HCT116 (cell line): ENCODE measurements at regions not wholly inside any gene's neighbourhood (a gene's known extent, or its start where the extent isn't known, plus 50 kb on each side); places are given as distances from the start of the nearest gene placed in this dataset.

Experiments
- ATAC-seq: fragments of 200-7000 bp; cut with Tn5 transposase; 2 replicates; pipeline ENCODE4 v1.9.1; 2020; ENCODE audit warnings: mild to moderate bottlenecking, moderate library complexity
- BruUV-seq: library from RNA; stranded (reverse); fragments of 400-500 nt; replicated peaks from 2 replicates; lab custom pipeline; 2021; lab: Mats Ljungman, UMichigan
- CTCF ChIA-PET: fragments of 300-600 bp; sonication (Branson Sonifier 250); formaldehyde crosslinking; loops from one replicate; lab custom pipeline; 2021; ENCODE audit warnings: antibody characterized with exemption; lab: Charles Lee
- POLR2A ChIA-PET: fragments of 300-600, 350-600 bp; sonication (Branson Sonifier 250); formaldehyde crosslinking; loops from one replicate; lab custom pipeline; 2021; ENCODE audit warnings: antibody characterized with exemption; lab: Charles Lee
- RAD21 ChIA-PET, 2 experiments: fragments of 300-600 bp; sonication (Branson Sonifier 250); formaldehyde crosslinking; loops; one replicate each; lab custom pipeline; 2023; ENCODE audit warnings: low total read pairs in 2 of 2; ENCODE audit not compliant: uncharacterized antibody in 2 of 2, unreplicated experiment in 2 of 2, low non-redundant PET in 1 of 2; lab: Charles Lee
- DNase-seq: peaks from one replicate; pipeline ENCODE4 v3.0.0-alpha.2; 2010; ENCODE audit warnings: low read depth, low spot score
- H2AFZ ChIP-seq: fragments of 200-600 bp; shearing (Covaris generic), sonication (generic); 2 replicates; pipeline ENCODE4 v1.6.1; 2017; ENCODE audit warnings: low read depth, mixed run types, mixed read lengths, antibody characterized with exemption, low read length; ENCODE audit not compliant: poor library complexity, severe bottlenecking
- H3K27ac ChIP-seq: 2 replicates; pipeline ENCODE4 v1.5.1; 2012; ENCODE audit warnings: low read depth, low read length
- H3K27me3 ChIP-seq: fragments of 200-600 bp; sonication (generic); 2 replicates; pipeline ENCODE4 v1.6.1; 2016; ENCODE audit warnings: mixed run types, low read length, mixed read lengths; ENCODE audit not compliant: insufficient read depth
- H3K36me3 ChIP-seq, 2 experiments: fragments of 200-500 bp in 1 of 2; fragments of 200-600 bp in 1 of 2; sonication (Bioruptor generic) in 1 of 2; sonication (generic) in 1 of 2; 2 replicates each; pipeline versions ENCODE4 v1.5.1 to v1.6.1; 2014 to 2016; ENCODE audit warnings: low read length in 2 of 2, inconsistent platforms in 1 of 2, mixed read lengths in 1 of 2, mixed run types in 1 of 2; ENCODE audit not compliant: insufficient read depth in 2 of 2, control insufficient read depth in 1 of 2
- H3K4me1 ChIP-seq, 2 experiments: fragments of 200-600 bp in 1 of 2; sonication (generic) in 1 of 2; 2 replicates each; pipeline versions ENCODE4 v1.5.1 to v1.6.1; 2012 to 2017; ENCODE audit warnings: low read length in 2 of 2, inconsistent platforms in 1 of 2, mild to moderate bottlenecking in 1 of 2, mixed read lengths in 1 of 2, mixed run types in 1 of 2, moderate library complexity in 1 of 2; ENCODE audit not compliant: insufficient read depth in 2 of 2, control insufficient read depth in 1 of 2
- H3K4me2 ChIP-seq: fragments of 200-600 bp; sonication (generic); 2 replicates; pipeline ENCODE4 v1.6.1; 2017; ENCODE audit warnings: mixed run types, low read length, mixed read lengths
- H3K4me3 ChIP-seq, 2 experiments: fragments of 200-600 bp in 1 of 2; sonication (generic) in 1 of 2; replicated peaks in 1 of 2; 2 replicates each; pipeline ENCODE4 v1.5.1; 2011 to 2016; ENCODE audit warnings: low read length in 2 of 2, control low read depth in 1 of 2, low read depth in 1 of 2, mild to moderate bottlenecking in 1 of 2, mixed read lengths in 1 of 2, mixed run types in 1 of 2
- H3K79me2 ChIP-seq: fragments of 200-600 bp; sonication (generic); 2 replicates; pipeline ENCODE4 v1.6.1; 2017; ENCODE audit warnings: mild to moderate bottlenecking, mixed run types, low read length, moderate library complexity, mixed read lengths; ENCODE audit not compliant: insufficient read depth
- H3K9ac ChIP-seq: fragments of 200-600 bp; sonication (generic); 2 replicates; pipeline ENCODE4 v1.6.1; 2016; ENCODE audit warnings: low read length, mixed read lengths
- H3K9me2 ChIP-seq: fragments of 200-600 bp; sonication (generic), shearing (Covaris generic); 2 replicates; pipeline ENCODE4 v1.6.1; 2017; ENCODE audit warnings: mixed run types, mild to moderate bottlenecking, moderate library complexity; ENCODE audit not compliant: insufficient read depth
- H3K9me3 ChIP-seq, 2 experiments: fragments of 200-500 bp in 1 of 2; fragments of 200-600 bp in 1 of 2; sonication (Bioruptor generic) in 1 of 2; sonication (generic) in 1 of 2; 2 replicates each; pipeline ENCODE4 v1.6.1; 2014 to 2017; ENCODE audit warnings: low read length in 2 of 2, mixed read lengths in 2 of 2, inconsistent platforms in 1 of 2, low read depth in 1 of 2, mild to moderate bottlenecking in 1 of 2, mixed run types in 1 of 2, moderate library complexity in 1 of 2; ENCODE audit not compliant: control insufficient read depth in 1 of 2, insufficient read depth in 1 of 2
- H4K20me1 ChIP-seq: fragments of 200-600 bp; sonication (generic), shearing (Covaris generic); 2 replicates; pipeline ENCODE4 v1.6.1; 2017; ENCODE audit warnings: mixed run types, mild to moderate bottlenecking, moderate library complexity; ENCODE audit not compliant: insufficient read depth
- CEBPB ChIP-seq: IDR thresholded peaks from 2 replicates; pipeline ENCODE4 v1.6.1; 2012; ENCODE audit warnings: low read depth
- EGR1 ChIP-seq: IDR thresholded peaks from 2 replicates; pipeline ENCODE4 v1.6.1; 2012; ENCODE audit warnings: low read depth
- ELF1 ChIP-seq: IDR thresholded peaks from 2 replicates; pipeline ENCODE4 v1.6.1; 2012; ENCODE audit warnings: low read depth, borderline replicate concordance
- EZH2 ChIP-seq: fragments of 200-600 bp; sonication (generic); IDR thresholded peaks from 2 replicates; pipeline ENCODE4 v1.6.1; 2017; ENCODE audit warnings: antibody characterized with exemption, mixed run types
- FOSL1 ChIP-seq: IDR thresholded peaks from 2 replicates; pipeline ENCODE4 v1.6.1; 2012; ENCODE audit warnings: low read depth
- JUND ChIP-seq: IDR thresholded peaks from 2 replicates; pipeline ENCODE4 v1.6.1; 2012
- POLR2A ChIP-seq: IDR thresholded peaks from 2 replicates; pipeline ENCODE4 v1.7.0; 2011; ENCODE audit warnings: borderline replicate concordance; ENCODE audit not compliant: insufficient read depth, insufficient read length; ENCODE audit errors: extremely low read depth
- POLR2AphosphoS5 ChIP-seq: IDR thresholded peaks from 2 replicates; pipeline ENCODE4 v1.6.1; 2011; ENCODE audit warnings: mild to moderate bottlenecking, low read depth, low read length, moderate library complexity
- RAD21 ChIP-seq: IDR thresholded peaks from 2 replicates; pipeline ENCODE4 v1.6.1; 2012; ENCODE audit warnings: low read depth, mild to moderate bottlenecking
- SP1 ChIP-seq: IDR thresholded peaks from 2 replicates; pipeline ENCODE4 v1.6.1; 2012; ENCODE audit warnings: low read depth
- SRF ChIP-seq: IDR thresholded peaks from 2 replicates; pipeline ENCODE4 v1.6.1; 2012; ENCODE audit warnings: low read depth
- TCF7L2 ChIP-seq: IDR thresholded peaks from 2 replicates; pipeline ENCODE4 v1.7.0; 2011; ENCODE audit warnings: borderline replicate concordance, inconsistent platforms; ENCODE audit not compliant: insufficient read depth, insufficient read length; ENCODE audit errors: extremely low read depth
- ZFX ChIP-seq: fragments of 450-650 bp; IDR thresholded peaks from 2 replicates; pipeline ENCODE4 v1.6.1; 2017
- ZNF274 ChIP-seq: fragments of 200-500 bp; sonication (Bioruptor generic); IDR thresholded peaks from 2 replicates; pipeline ENCODE4 v1.6.1; 2014; ENCODE audit warnings: mild to moderate bottlenecking, low read depth, low read length, inconsistent platforms
- intact Hi-C: fragments of 100-400 bp; cut with micrococcal nuclease; formaldehyde crosslinking; loops from 2 replicates; pipeline ENCODE4 v1.10.0; 2022
- TF ChIP-seq, protein P1 (sequence below): IDR thresholded peaks from 2 replicates; pipeline ENCODE4 v1.6.1; 2012
- TF ChIP-seq, protein P2 (sequence below): IDR thresholded peaks from 2 replicates; pipeline ENCODE4 v1.6.1; 2012

DNA sequence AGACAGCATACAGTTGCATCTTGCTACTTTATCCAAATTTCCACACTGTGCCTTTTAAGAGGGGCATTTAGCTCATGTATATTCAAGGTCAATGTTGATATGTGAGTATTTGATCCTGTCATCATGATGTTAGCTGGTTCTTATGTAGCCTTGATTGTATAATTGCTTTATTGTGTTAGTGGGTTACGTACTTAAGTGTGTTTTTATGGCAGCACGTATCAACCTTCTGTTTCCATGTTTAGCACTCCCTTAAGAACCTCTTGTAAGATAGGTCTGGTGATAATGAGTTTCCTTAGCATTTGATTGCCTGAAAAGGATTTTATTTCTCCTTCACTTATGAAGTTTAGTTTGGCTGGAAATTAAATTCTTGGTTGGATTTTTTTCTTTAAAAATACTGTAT is 445.2 kb downstream of the NAV3 start:
- H2AFZ ChIP-seq, result no peak overlapping the region
- no peaks in the 10 kb centered on the region for H3K79me2 ChIP-seq
- H3K4me3 ChIP-seq, result no peak overlapping the region
- intact Hi-C loops, result no loop called here
- TF ChIP-seq POLR2A, result no peak
- no peak for TF ChIP-seq POLR2AphosphoS5
- TF ChIP-seq EGR1, result no peak
- no peak for TF ChIP-seq ELF1
- TF ChIP-seq, protein P1, sequence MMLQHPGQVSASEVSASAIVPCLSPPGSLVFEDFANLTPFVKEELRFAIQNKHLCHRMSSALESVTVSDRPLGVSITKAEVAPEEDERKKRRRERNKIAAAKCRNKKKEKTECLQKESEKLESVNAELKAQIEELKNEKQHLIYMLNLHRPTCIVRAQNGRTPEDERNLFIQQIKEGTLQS, result no peak
- TF ChIP-seq SP1, result no peak
- no peak for TF ChIP-seq JUND
- TF ChIP-seq, protein P2, sequence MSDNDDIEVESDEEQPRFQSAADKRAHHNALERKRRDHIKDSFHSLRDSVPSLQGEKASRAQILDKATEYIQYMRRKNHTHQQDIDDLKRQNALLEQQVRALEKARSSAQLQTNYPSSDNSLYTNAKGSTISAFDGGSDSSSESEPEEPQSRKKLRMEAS, result no peak
- no peak for TF ChIP-seq SRF
- no peak for TF ChIP-seq TCF7L2
- no peak for TF ChIP-seq FOSL1
- TF ChIP-seq ZNF274, result no peak
- H3K27ac ChIP-seq, result no peak overlapping the region
- no peak for DNase-seq
- BruUV-seq, result no TSS peak
- POLR2A ChIA-PET, result no interaction called here
- CTCF ChIA-PET, result no interaction called here
- no peaks in the 10 kb centered on the region for H3K4me1 ChIP-seq
- H3K9ac ChIP-seq, result no peak overlapping the region
- no peaks in the 10 kb centered on the region for H3K9me3 ChIP-seq
- no peaks in the 10 kb centered on the region for H3K27me3 ChIP-seq
- RAD21 ChIA-PET, result no interaction called here
- no peak for ATAC-seq
- no peaks in the 10 kb centered on the region for H3K9me2 ChIP-seq
- H3K36me3 ChIP-seq, result no peaks in the 10 kb centered on the region
- no peak overlapping the region for H3K4me2 ChIP-seq
- H4K20me1 ChIP-seq, result no peaks in the 10 kb centered on the region

DNA sequence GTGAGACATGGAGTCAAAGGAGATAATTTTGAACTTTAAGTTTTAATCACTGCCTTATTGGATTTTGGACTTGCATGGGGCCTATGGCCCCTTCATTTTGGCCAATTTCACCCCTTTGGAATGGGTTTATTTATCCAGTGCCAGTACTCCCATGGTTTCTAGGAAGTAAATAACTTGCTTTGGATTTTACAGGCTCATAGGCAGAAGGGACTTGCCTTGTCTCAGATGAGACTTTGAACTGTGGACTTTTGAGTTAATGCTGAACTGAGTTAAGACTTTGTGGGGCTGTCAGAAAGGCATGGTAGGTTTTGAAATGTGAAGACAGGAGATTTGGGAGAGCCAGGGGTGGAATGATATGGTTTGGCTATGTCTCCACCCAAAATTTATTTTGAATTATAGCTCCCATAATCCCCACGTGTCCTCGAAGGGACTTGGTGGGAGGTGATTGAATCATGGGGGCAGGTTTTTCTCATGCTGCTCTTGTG is 448.1 kb downstream of the NAV3 start:
- ATAC-seq (no peak), DNase-seq (no peak)
- H3K36me3 ChIP-seq, result no peaks in the 10 kb centered on the region
- RAD21 ChIA-PET, result no interaction called here
- H3K9ac ChIP-seq, result no peak overlapping the region
- no peaks in the 10 kb centered on the region for H3K79me2 ChIP-seq
- no peak overlapping the region for H3K4me2 ChIP-seq
- TF ChIP-seq JUND (no peak), RAD21 (no peak), SRF (no peak), CEBPB (no peak), ZFX (no peak), EZH2 (no peak), POLR2AphosphoS5 (no peak), SP1 (no peak)
- BruUV-seq, result no TSS peak
- no peaks in the 10 kb centered on the region for H3K4me1 ChIP-seq
- no peak overlapping the region for H3K4me3 ChIP-seq
- H3K9me2 ChIP-seq, result no peaks in the 10 kb centered on the region
- no peaks in the 10 kb centered on the region for H3K27me3 ChIP-seq
- POLR2A ChIA-PET, result no interaction called here
- H2AFZ ChIP-seq, result no peak overlapping the region
- H4K20me1 ChIP-seq, result no peaks in the 10 kb centered on the region
- H3K9me3 ChIP-seq, result no peaks in the 10 kb centered on the region
- H3K27ac ChIP-seq, result no peak overlapping the region
- intact Hi-C loops, result no loop called here
- CTCF ChIA-PET, result no interaction called here
